Activated CD4-positive, alpha-beta memory T cell treated with anti-CD3 and anti-CD28 coated beads, Interleukin-2, amount 10 ng/mL, durations not matched to agents 7 days and 5 days (primary cell): ENCODE measurements at regions not wholly inside any gene's neighbourhood (a gene's known extent, or its start where the extent isn't known, plus 50 kb on each side); places are given as distances from the start of the nearest gene placed in this dataset.

Experiments used
- CTCF ChIA-PET: fragments of 350-600 bp; sonication (Branson Sonifier 250); formaldehyde crosslinking; loops from one replicate; lab custom pipeline; 2021; ENCODE audit warnings: antibody characterized with exemption, inconsistent platforms; lab: Charles Lee
- POLR2A ChIA-PET: fragments of 350-600 bp; sonication (Branson Sonifier 250); formaldehyde crosslinking; loops from one replicate; lab custom pipeline; 2021; ENCODE audit warnings: antibody characterized with exemption; lab: Charles Lee
- DNase-seq: peaks from one replicate; pipeline ENCODE4 v3.0.0-alpha.2; 2020
- H3K27ac Mint-ChIP-seq: one replicate; pipeline ENCODE4 v1.8.0; 2021; ENCODE audit warnings: mild to moderate bottlenecking, mixed read lengths
- H3K27me3 Mint-ChIP-seq: one replicate; pipeline ENCODE4 v1.8.0; 2021; ENCODE audit warnings: mixed read lengths
- H3K36me3 Mint-ChIP-seq: one replicate; pipeline ENCODE4 v1.8.0; 2021; ENCODE audit warnings: low read depth, mixed read lengths
- H3K4me1 Mint-ChIP-seq: one replicate; pipeline ENCODE4 v1.8.0; 2021; ENCODE audit warnings: mixed read lengths
- H3K4me3 Mint-ChIP-seq: one replicate; pipeline ENCODE4 v1.8.0; 2021; ENCODE audit warnings: mild to moderate bottlenecking, mixed read lengths
- H3K9me3 Mint-ChIP-seq: one replicate; pipeline ENCODE4 v1.8.0; 2021; ENCODE audit warnings: mixed read lengths

DNA sequence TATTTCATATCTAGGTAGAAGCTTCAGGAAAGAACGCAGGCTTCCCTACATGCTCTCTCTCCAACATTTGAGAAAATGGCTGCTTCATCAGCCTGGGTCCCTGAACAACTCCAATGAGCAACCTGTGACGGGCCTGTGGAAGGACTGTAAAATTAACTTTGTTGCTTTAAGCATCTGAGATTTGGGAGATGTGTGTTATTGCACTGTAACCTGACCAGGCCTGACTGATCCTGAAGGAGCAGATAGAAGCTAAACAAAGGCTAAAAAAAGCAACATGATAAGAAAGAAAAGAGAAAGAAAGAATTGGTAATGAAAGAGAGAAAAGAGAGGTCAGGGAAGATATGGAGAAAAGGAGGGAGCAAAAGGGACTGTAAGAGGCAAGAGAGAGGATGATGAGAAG is 77.1 kb upstream of the MBNL2 start:
- ChIA-PET POLR2A (no interaction called here), CTCF (no interaction called here)
- H3K4me3 Mint-ChIP-seq = no peak overlapping the region

GRCh38 chr13:97148894-97149293 is 73.2 kb upstream of the MBNL2 start:
- H3K27ac Mint-ChIP-seq = no peak overlapping the region
- DNase-seq = no peak
- POLR2A ChIA-PET = no interaction called here
- peaks cover 18% of the 10 kb centered on the region for H3K27me3 Mint-ChIP-seq
- no peak overlapping the region for H3K4me3 Mint-ChIP-seq
- no peaks in the 10 kb centered on the region for H3K4me1 Mint-ChIP-seq
- H3K9me3 Mint-ChIP-seq = no peaks in the 10 kb centered on the region
- CTCF ChIA-PET = no interaction called here
- H3K36me3 Mint-ChIP-seq = no peaks in the 10 kb centered on the region

More for the DNA sequence above, 77.1 kb upstream of the MBNL2 start:
- H3K27ac Mint-ChIP-seq = no peak overlapping the region
- H3K9me3 Mint-ChIP-seq = no peaks in the 10 kb centered on the region
- H3K27me3 Mint-ChIP-seq = peaks cover 9% of the 10 kb centered on the region
- DNase-seq = no peak
- H3K4me1 Mint-ChIP-seq = peaks cover 8% of the 10 kb centered on the region
- no peaks in the 10 kb centered on the region for H3K36me3 Mint-ChIP-seq

DNA sequence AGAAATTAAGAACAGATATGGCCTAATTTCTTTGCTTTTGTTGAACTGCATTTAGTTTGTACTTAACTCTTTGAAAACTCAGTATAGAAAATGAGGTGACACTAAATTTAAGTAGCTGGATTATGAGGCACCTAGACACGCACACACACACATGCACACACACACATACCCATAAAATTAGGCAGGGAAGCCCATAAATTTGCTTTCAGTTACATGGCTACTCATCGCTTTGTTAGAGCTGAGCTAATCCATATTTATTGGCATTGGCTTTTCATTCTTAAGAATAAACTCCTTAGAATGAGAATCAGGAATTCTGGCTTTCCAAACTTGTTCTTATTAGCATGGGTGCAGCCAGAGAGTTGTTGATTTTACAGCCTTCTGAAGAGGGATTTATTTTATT is 61.7 kb upstream of the MBNL2 start:
- Mint-ChIP-seq H3K9me3 (no peaks in the 10 kb centered on the region), H3K4me3 (no peak overlapping the region), H3K27ac (no peak overlapping the region), H3K27me3 (no peaks in the 10 kb centered on the region), H3K36me3 (no peaks in the 10 kb centered on the region), H3K4me1 (no peaks in the 10 kb centered on the region)
- POLR2A ChIA-PET = no interaction called here
- CTCF ChIA-PET = no interaction called here
- DNase-seq = no peak

DNA sequence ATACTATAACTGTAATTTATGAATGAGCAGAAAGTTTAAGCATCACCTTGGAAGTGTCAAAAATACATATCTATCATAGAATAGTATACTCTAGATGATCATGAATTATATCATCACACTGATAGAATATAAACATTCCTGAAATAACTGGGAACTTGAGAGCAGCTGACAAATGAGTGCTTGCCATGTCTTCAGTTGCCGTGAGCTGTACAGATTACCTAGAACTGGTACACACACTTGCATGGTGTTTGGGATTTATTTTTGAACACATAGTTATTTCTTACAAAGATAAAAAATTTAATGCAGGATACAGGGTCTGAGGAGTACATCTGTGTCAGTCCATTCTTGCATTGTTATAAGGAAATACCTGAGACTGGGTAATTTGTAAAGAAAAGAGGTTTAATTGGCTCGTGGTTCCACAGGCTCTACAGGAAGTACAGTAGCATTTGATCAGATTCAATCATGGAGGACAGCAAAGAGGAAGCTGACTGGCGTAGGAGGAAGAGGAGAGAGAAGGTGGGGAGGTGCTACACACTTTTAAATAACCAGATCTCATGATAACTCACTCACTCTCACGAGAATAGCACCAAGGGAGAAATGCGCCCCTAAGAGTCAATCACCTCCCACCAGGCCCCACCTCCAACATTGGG is 60.4 kb upstream of the MBNL2 start:
- Mint-ChIP-seq H3K4me1 (no peaks in the 10 kb centered on the region), H3K27me3 (no peaks in the 10 kb centered on the region), H3K9me3 (no peaks in the 10 kb centered on the region), H3K4me3 (no peak overlapping the region), H3K36me3 (no peaks in the 10 kb centered on the region), H3K27ac (no peak overlapping the region)
- ChIA-PET CTCF (no interaction called here), POLR2A (no interaction called here)
- no peak for DNase-seq

GRCh38 chr13:97165502-97166425 is 56.4 kb upstream of the MBNL2 start:
- Mint-ChIP-seq H3K9me3 (no peaks in the 10 kb centered on the region), H3K27me3 (no peaks in the 10 kb centered on the region), H3K4me1 (no peaks in the 10 kb centered on the region), H3K36me3 (no peaks in the 10 kb centered on the region), H3K4me3 (no peak overlapping the region), H3K27ac (no peak overlapping the region)
- ChIA-PET POLR2A (no interaction called here), CTCF (no interaction called here)
- no peak for DNase-seq

GRCh38 chr13:97171136-97171535 is 51.0 kb upstream of the MBNL2 start:
- Mint-ChIP-seq H3K4me3 (no peak overlapping the region), H3K4me1 (no peaks in the 10 kb centered on the region), H3K27ac (no peak overlapping the region), H3K9me3 (peaks cover 2% of the 10 kb centered on the region), H3K27me3 (peaks cover 7% of the 10 kb centered on the region), H3K36me3 (no peaks in the 10 kb centered on the region)
- DNase-seq = no peak
- ChIA-PET CTCF (interaction anchor here (1.2 kb wide), 1 partner anchor 21 kb away, joined by 3 read pairs; no protein-coding TSS in a partner anchor), POLR2A (no interaction called here)
